Gastrocnemius medialis (tissue), 4 donors: ENCODE measurements at regions not wholly inside any gene's neighbourhood (a gene's known extent, or its start where the extent isn't known, plus 50 kb on each side); places are given as distances from the start of the nearest gene placed in this dataset.

Experiments used
- ATAC-seq, 2 donors: fragments of 150-250 bp; one replicate each; pipeline ENCODE4 v1.9.1; 2016
- DNase-seq, 2 donors: peaks; one replicate each; pipeline ENCODE4 v3.0.0-alpha.2; 2019
- H3K27ac ChIP-seq, 4 donors: fragments of 200-600 bp; sonication (generic); 1 replicate in 1 of 4; 2 replicates in 3 of 4; pipeline ENCODE4 v1.5.1; 2016 to 2018; ENCODE audit warnings: mild to moderate bottlenecking in 2 of 4, moderate library complexity in 1 of 4
- H3K27me3 ChIP-seq, 3 donors: fragments of 200-600 bp; sonication (generic) in 2 of 3; 1 replicate in 1 of 3; 2 replicates in 2 of 3; pipeline versions ENCODE4 v1.5.1 to v1.6.0; 2016 to 2019; ENCODE audit warnings: mild to moderate bottlenecking in 1 of 3, moderate library complexity in 1 of 3
- H3K36me3 ChIP-seq, 2 donors: fragments of 200-600 bp; sonication (generic) in 1 of 2; one replicate each; pipeline ENCODE4 v1.5.1; 2017 to 2018
- H3K4me1 ChIP-seq, 2 donors: fragments of 200-600 bp; sonication (generic) in 1 of 2; one replicate each; pipeline ENCODE4 v1.5.1; 2016 to 2017; ENCODE audit warnings: mild to moderate bottlenecking in 2 of 2
- H3K4me3 ChIP-seq, 4 donors: fragments of 200-600 bp; sonication (generic) in 3 of 4; 1 replicate in 1 of 4; 2 replicates in 3 of 4; pipeline ENCODE4 v1.5.1; 2016 to 2019; ENCODE audit warnings: mild to moderate bottlenecking in 2 of 4
- H3K9me3 ChIP-seq, 3 donors: fragments of 200-600 bp; sonication (generic) in 2 of 3; 1 replicate in 1 of 3; 2 replicates in 2 of 3; pipeline ENCODE4 v1.5.1; 2016 to 2019
- CTCF ChIP-seq, 5 experiments: fragments of 450-650 bp in 3 of 5; fragments of 200-600 bp in 2 of 5; sonication (generic) in 2 of 5; IDR thresholded peaks in 4 of 5; conservative IDR thresholded peaks in 1 of 5; 1 replicate in 4 of 5; 2 replicates in 1 of 5; pipeline ENCODE4 v1.5.1; 2016 to 2019; ENCODE audit warnings: antibody characterized with exemption in 5 of 5, mild to moderate bottlenecking in 3 of 5, moderate library complexity in 3 of 5
- POLR2A ChIP-seq, 2 donors: fragments of 450-650 bp; IDR thresholded peaks; one replicate each; pipeline ENCODE4 v1.6.1; 2017; ENCODE audit warnings: antibody characterized with exemption in 2 of 2, mild to moderate bottlenecking in 2 of 2, moderate library complexity in 2 of 2
- in situ Hi-C, 4 donors: fragments of 200-750 bp; cut with MboI; loops; one replicate each; pipeline versions ENCODE4 v1.15.0 to v1.8.0; 2017; ENCODE audit warnings: low sequenced_read_pairs in 4 of 4
- intact Hi-C: fragments of 100-400 bp; cut with DNase I; formaldehyde crosslinking; loops from one replicate; pipeline ENCODE4 v1.15.1; 2023; ENCODE audit warnings: low total_unique reads

DNA sequence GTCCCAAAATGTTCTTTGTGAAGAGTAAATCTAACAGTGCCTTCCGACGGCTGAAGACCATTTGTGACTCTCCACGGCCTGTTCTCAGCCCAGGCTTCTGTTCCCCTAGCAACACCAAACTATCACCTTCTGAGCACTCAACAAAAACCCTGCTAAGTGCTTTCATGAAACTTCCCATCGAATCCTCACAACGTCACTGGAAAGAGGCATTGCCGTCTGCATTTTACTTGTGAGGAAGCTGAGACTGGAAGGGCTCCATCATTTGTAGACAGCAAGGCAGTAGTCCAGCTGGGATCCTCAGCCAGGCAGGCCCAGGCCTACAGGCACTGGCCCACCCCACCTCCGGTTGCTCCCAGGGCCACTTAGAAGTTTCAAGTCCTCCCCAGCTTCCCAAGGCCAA, 97.8 kb upstream of the POU3F3 start:
- intact Hi-C loops: no loop called here
- Histone ChIP-seq H3K9me3 (no peaks in the 10 kb centered on the region), H3K27me3 (peaks cover 0 to 5% (median 0%) of the 10 kb centered on the region in 3 donors), H3K4me1 (no peaks in the 10 kb centered on the region), H3K4me3 (no peak overlapping the region), H3K27ac (no peak overlapping the region), H3K36me3 (no peaks in the 10 kb centered on the region)
- TF ChIP-seq CTCF (IDR thresholded peaks at IDR 0.05 in 4 of 5, conservative IDR thresholded peaks at IDR 0.05 in 1 of 5) (no peak), POLR2A (IDR thresholded peaks at IDR 0.05) (no peak)
- no peak for DNase-seq
- in situ Hi-C loops: no loop called here
- ATAC-seq: no peak

GRCh38 chr2:104757056-104757455, 96.9 kb upstream of the POU3F3 start:
- no peaks in the 10 kb centered on the region for H3K36me3 ChIP-seq
- H3K9me3 ChIP-seq: no peaks in the 10 kb centered on the region
- intact Hi-C loops: no loop called here
- in situ Hi-C loops: no loop called here
- ATAC-seq (no peak), DNase-seq (no peak)
- H3K4me1 ChIP-seq: no peaks in the 10 kb centered on the region
- H3K27me3 ChIP-seq: peaks cover 0 to 5% (median 0%) of the 10 kb centered on the region in 3 donors
- no peak overlapping the region for H3K27ac ChIP-seq
- no peak for TF ChIP-seq POLR2A (IDR thresholded peaks at IDR 0.05)
- no peak for TF ChIP-seq CTCF (IDR thresholded peaks at IDR 0.05 in 4 of 5, conservative IDR thresholded peaks at IDR 0.05 in 1 of 5)
- no peak overlapping the region for H3K4me3 ChIP-seq

DNA sequence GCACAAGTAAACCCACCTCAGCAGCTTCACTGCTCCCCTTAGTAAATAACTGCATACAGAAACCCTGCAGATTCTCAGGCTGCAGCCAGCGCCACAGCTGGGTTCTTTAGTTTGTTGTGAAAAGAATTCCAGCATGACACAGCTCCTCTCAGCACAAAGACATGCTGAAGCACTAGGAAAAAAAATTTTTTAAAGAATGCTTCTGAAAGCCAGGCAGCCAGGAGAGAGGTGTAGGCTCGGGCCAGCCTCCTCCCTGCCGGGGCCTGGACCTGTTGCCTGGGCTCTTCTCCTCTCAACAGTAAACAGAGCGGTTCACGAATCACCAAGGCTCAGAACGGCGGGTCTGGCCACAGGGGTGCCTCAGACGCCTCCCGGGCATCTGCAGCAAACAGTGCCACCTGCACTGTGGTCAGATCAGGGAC, 95.7 kb upstream of the POU3F3 start:
- Histone ChIP-seq H3K4me3 (no peak overlapping the region), H3K36me3 (no peaks in the 10 kb centered on the region), H3K27ac (no peak overlapping the region), H3K9me3 (no peaks in the 10 kb centered on the region), H3K4me1 (no peaks in the 10 kb centered on the region), H3K27me3 (peaks cover 0 to 5% (median 0%) of the 10 kb centered on the region in 3 donors)
- TF ChIP-seq CTCF (IDR thresholded peaks at IDR 0.05 in 4 of 5, conservative IDR thresholded peaks at IDR 0.05 in 1 of 5) (no peak), POLR2A (IDR thresholded peaks at IDR 0.05) (no peak)
- ATAC-seq (no peak), DNase-seq (no peak)
- intact Hi-C loops: no loop called here
- in situ Hi-C loops: no loop called here

- no peak for TF ChIP-seq POLR2A (IDR thresholded peaks at IDR 0.05)
- no peak for TF ChIP-seq CTCF (IDR thresholded peaks at IDR 0.05 in 4 of 5, conservative IDR thresholded peaks at IDR 0.05 in 1 of 5)
- H3K4me1 ChIP-seq: no peaks in the 10 kb centered on the region
- in situ Hi-C loops: no loop called here
- no peak overlapping the region for H3K27ac ChIP-seq
- intact Hi-C loops: no loop called here
- no peaks in the 10 kb centered on the region for H3K36me3 ChIP-seq
- no peak overlapping the region for H3K4me3 ChIP-seq
- DNase-seq (no peak), ATAC-seq (no peak)
- peaks cover 0 to 5% (median 0%) of the 10 kb centered on the region in 3 donors for H3K27me3 ChIP-seq
- no peaks in the 10 kb centered on the region for H3K9me3 ChIP-seq
These were observed 91.9 kb upstream of the POU3F3 start for GRCh38 chr2:104762031-104762430.

GRCh38 chr2:104766683-104767082, 87.2 kb upstream of the POU3F3 start:
- H3K27ac ChIP-seq: no peak overlapping the region
- H3K27me3 ChIP-seq: no peaks in the 10 kb centered on the region
- ATAC-seq: no peak
- no peak for DNase-seq
- H3K4me3 ChIP-seq: no peak overlapping the region
- no peaks in the 10 kb centered on the region for H3K36me3 ChIP-seq
- TF ChIP-seq POLR2A (IDR thresholded peaks at IDR 0.05) (no peak), CTCF (IDR thresholded peaks at IDR 0.05 in 4 of 5, conservative IDR thresholded peaks at IDR 0.05 in 1 of 5) (no peak)
- no peaks in the 10 kb centered on the region for H3K4me1 ChIP-seq
- in situ Hi-C loops (no loop called here), intact Hi-C loops (no loop called here)
- H3K9me3 ChIP-seq: no peaks in the 10 kb centered on the region
